PC-3 (cell line): ENCODE measurements at regions not wholly inside any gene's neighbourhood (a gene's known extent, or its start where the extent isn't known, plus 50 kb on each side); places are given as distances from the start of the nearest gene placed in this dataset.

ENCODE experiments used
- ATAC-seq: fragments of 200-7000 bp; cut with Tn5 transposase; 2 replicates; pipeline ENCODE4 v1.9.1; 2020; ENCODE audit warnings: mild to moderate bottlenecking, moderate library complexity
- BruUV-seq: library from RNA; stranded (reverse); fragments of 400-500 nt; replicated peaks from 2 replicates; lab custom pipeline; 2021; lab: Mats Ljungman, UMichigan
- CTCF ChIA-PET: fragments of 300-600 bp; sonication (Branson Sonifier 250); formaldehyde crosslinking; loops from one replicate; lab custom pipeline; 2022; ENCODE audit warnings: antibody characterized with exemption; lab: Charles Lee
- POLR2A ChIA-PET: fragments of 300-600 bp; sonication (Branson Sonifier 250); formaldehyde crosslinking; loops from one replicate; lab custom pipeline; 2022; ENCODE audit warnings: antibody characterized with exemption; ENCODE audit not compliant: unreplicated experiment; lab: Charles Lee
- DNase-seq: peaks from one replicate; pipeline ENCODE4 v3.0.0-alpha.2; 2015
- H2AFZ ChIP-seq: fragments of 300-600 bp; sonication (generic); 2 replicates; pipeline ENCODE4 v1.6.0; 2016; ENCODE audit warnings: antibody characterized with exemption, low read length
- H3F3A ChIP-seq: fragments of 300-600 bp; sonication (generic); one replicate; pipeline ENCODE4 v1.6.0; 2017; ENCODE audit warnings: antibody characterized with exemption, low read length, control low read depth, mild to moderate bottlenecking; ENCODE audit not compliant: unreplicated experiment
- H3K27ac ChIP-seq: fragments of 300-600 bp; sonication (generic); 2 replicates; pipeline ENCODE4 v1.5.1; 2016; ENCODE audit warnings: mild to moderate bottlenecking, low read length
- H3K27me3 ChIP-seq: fragments of 300-600 bp; sonication (generic); 2 replicates; pipeline ENCODE4 v1.6.1; 2016; ENCODE audit warnings: low read length, mixed read lengths
- H3K36me3 ChIP-seq: fragments of 300-600 bp; sonication (generic); 2 replicates; pipeline ENCODE4 v1.6.1; 2016; ENCODE audit warnings: low read depth, mixed run types, low read length, mixed read lengths
- H3K4me1 ChIP-seq: fragments of 300-600 bp; sonication (generic); 2 replicates; pipeline ENCODE4 v1.5.1; 2016; ENCODE audit warnings: low read length; ENCODE audit not compliant: insufficient read depth
- H3K4me2 ChIP-seq: fragments of 300-600 bp; sonication (generic); 2 replicates; pipeline ENCODE4 v1.6.0; 2016; ENCODE audit warnings: low read length
- H3K4me3 ChIP-seq: fragments of 300-600 bp; sonication (generic); 2 replicates; pipeline ENCODE4 v1.5.1; 2016; ENCODE audit warnings: mild to moderate bottlenecking, low read length, mixed read lengths
- H3K79me2 ChIP-seq: fragments of 300-600 bp; sonication (generic); 2 replicates; pipeline ENCODE4 v1.6.1; 2017; ENCODE audit warnings: low read length, mixed read lengths
- H3K9ac ChIP-seq: fragments of 300-600 bp; sonication (generic); 2 replicates; pipeline ENCODE4 v1.6.0; 2016; ENCODE audit warnings: mild to moderate bottlenecking, low read length
- H3K9me2 ChIP-seq: fragments of 300-600 bp; sonication (generic); replicated peaks from 2 replicates; pipeline ENCODE4 v1.6.1; 2016; ENCODE audit warnings: mixed run types, low read length, mixed read lengths
- H3K9me3 ChIP-seq: fragments of 300-600 bp; sonication (generic); 2 replicates; pipeline ENCODE4 v1.6.1; 2016; ENCODE audit warnings: low read length, mixed read lengths
- H4K20me1 ChIP-seq: fragments of 300-600 bp; sonication (generic); 2 replicates; pipeline ENCODE4 v1.6.1; 2016; ENCODE audit warnings: low read length, mixed read lengths
- EZH2 ChIP-seq: fragments of 300-600 bp; sonication (generic); IDR thresholded peaks from one replicate; pipeline ENCODE4 v1.6.1; 2017; ENCODE audit warnings: antibody characterized with exemption, mild to moderate bottlenecking, low read length; ENCODE audit not compliant: unreplicated experiment
- EZH2phosphoT487 ChIP-seq: fragments of 300-600 bp; sonication (generic); IDR thresholded peaks from 2 replicates; pipeline ENCODE4 v1.6.1; 2018; ENCODE audit warnings: mild to moderate bottlenecking, antibody characterized with exemption, low read length, borderline replicate concordance
- intact Hi-C: fragments of 100-400 bp; cut with micrococcal nuclease; formaldehyde crosslinking; loops from 2 replicates; pipeline ENCODE4 v1.9.0; 2023
- TF ChIP-seq, protein P1 (sequence below): fragments of 300-600 bp; sonication (generic); conservative IDR thresholded peaks from 2 replicates; pipeline ENCODE4 v1.5.1; 2017; ENCODE audit warnings: antibody characterized with exemption, low read depth, mild to moderate bottlenecking, low read length

DNA sequence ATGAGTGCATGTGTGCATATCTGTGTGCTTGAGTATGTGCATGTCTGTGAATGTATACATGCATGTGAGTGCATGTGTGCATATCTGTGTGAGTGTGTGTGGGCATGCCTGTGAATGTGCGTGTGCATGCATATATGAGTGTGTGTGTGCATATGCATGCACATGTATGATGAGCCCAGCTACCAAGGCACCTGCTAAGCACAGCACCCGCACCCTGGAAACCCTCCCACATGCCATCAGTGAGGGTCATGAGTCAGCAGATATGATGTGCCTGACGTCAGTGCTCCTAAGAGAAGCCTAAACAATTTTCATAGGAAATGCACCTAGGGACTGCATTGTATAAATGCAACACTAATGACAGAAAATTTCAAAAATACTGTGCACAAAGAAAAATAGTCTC is 151.1 kb downstream of the KIF26A start:
- no peaks in the 10 kb centered on the region for H4K20me1 ChIP-seq
- H3K9me2 ChIP-seq: no peaks in the 10 kb centered on the region
- no peaks in the 10 kb centered on the region for H3K9me3 ChIP-seq
- H3K4me3 ChIP-seq: no peak overlapping the region
- H3K36me3 ChIP-seq: no peaks in the 10 kb centered on the region
- H3K9ac ChIP-seq: no peak overlapping the region
- BruUV-seq: no TSS peak
- ATAC-seq: no peak
- no peak overlapping the region for H3K4me2 ChIP-seq
- no peak for TF ChIP-seq EZH2phosphoT487
- no peaks in the 10 kb centered on the region for H3K79me2 ChIP-seq
- no peaks in the 10 kb centered on the region for H3F3A ChIP-seq
- H3K27ac ChIP-seq: no peak overlapping the region
- peaks cover 17% of the 10 kb centered on the region; the same call in 1 of the 2 replicates for H3K27me3 ChIP-seq
- ChIA-PET POLR2A (no interaction called here), CTCF (no interaction called here)
- DNase-seq: peak; percentile 19
- H3K4me1 ChIP-seq: no peaks in the 10 kb centered on the region
- intact Hi-C loops: no loop called here
- no peak overlapping the region for H2AFZ ChIP-seq

DNA sequence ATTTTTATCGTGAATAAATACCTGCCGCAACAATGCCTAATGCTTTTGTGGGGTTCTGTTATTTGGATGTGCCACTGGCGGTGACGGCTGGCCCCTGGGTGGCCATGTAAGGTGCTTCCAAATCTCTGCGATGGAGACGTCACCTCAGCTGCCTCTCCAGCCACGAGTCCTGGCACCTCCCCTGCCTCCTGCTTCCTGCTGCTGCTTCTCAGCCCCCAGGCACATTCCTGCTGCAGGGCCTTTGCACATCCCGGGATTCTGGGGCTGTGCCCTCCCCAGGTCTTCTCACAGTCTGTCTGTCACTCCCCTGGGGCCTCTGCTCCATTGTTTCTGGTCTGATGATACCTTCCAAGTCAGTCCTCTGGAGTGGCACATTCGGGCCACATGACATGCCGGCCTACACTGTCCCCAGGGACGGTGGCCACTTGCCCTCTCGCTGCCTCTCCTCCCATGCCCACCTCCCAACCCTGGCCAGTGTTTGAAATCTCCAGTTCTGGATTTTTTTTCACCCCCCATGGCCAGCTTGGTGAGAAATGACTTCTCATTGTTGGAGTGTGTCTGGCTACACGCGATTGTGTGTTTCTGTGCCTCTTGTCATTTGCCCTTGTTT is 151.8 kb downstream of the KIF26A start:
- ChIA-PET CTCF (no interaction called here), POLR2A (no interaction called here)
- Histone ChIP-seq H3K9me2 (no peaks in the 10 kb centered on the region), H2AFZ (no peak overlapping the region), H3K36me3 (no peaks in the 10 kb centered on the region), H3K79me2 (no peaks in the 10 kb centered on the region), H3K27ac (no peak overlapping the region), H3K9me3 (no peaks in the 10 kb centered on the region), H3K9ac (no peak overlapping the region), H3F3A (no peaks in the 10 kb centered on the region), H4K20me1 (no peaks in the 10 kb centered on the region), H3K4me1 (no peaks in the 10 kb centered on the region), H3K27me3 (peaks cover 17% of the 10 kb centered on the region; the same call in 1 of the 2 replicates), H3K4me2 (no peak overlapping the region), H3K4me3 (no peak overlapping the region)
- ATAC-seq: no peak
- no peak for TF ChIP-seq EZH2
- TF ChIP-seq EZH2phosphoT487: no peak
- TF ChIP-seq, protein P1, sequence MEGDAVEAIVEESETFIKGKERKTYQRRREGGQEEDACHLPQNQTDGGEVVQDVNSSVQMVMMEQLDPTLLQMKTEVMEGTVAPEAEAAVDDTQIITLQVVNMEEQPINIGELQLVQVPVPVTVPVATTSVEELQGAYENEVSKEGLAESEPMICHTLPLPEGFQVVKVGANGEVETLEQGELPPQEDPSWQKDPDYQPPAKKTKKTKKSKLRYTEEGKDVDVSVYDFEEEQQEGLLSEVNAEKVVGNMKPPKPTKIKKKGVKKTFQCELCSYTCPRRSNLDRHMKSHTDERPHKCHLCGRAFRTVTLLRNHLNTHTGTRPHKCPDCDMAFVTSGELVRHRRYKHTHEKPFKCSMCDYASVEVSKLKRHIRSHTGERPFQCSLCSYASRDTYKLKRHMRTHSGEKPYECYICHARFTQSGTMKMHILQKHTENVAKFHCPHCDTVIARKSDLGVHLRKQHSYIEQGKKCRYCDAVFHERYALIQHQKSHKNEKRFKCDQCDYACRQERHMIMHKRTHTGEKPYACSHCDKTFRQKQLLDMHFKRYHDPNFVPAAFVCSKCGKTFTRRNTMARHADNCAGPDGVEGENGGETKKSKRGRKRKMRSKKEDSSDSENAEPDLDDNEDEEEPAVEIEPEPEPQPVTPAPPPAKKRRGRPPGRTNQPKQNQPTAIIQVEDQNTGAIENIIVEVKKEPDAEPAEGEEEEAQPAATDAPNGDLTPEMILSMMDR: no peak
- intact Hi-C loops: no loop called here
- DNase-seq: no peak
- BruUV-seq: no TSS peak

DNA sequence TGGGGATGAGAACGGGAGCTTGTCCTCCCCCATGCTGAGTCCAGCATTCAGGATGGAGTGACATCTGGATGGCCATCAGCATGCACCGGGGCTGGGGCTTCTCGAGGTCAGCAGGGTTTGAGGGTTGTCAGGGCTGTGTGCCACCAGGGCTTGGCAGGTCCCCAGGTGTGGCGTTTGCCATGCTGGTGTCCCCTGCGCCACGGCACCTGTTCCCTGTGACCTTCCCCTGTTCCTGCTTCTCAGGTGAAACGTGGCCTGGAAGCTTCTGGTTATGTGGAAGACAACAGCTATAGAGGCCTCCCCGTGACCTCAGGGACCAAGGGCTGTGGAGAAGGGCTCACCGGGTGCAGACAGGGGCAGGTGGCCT is 152.4 kb downstream of the KIF26A start:
- POLR2A ChIA-PET: no interaction called here
- Histone ChIP-seq H3K9me2 (no peaks in the 10 kb centered on the region), H3K4me3 (no peak overlapping the region), H3K27ac (no peak overlapping the region), H3K36me3 (no peaks in the 10 kb centered on the region), H3K9me3 (no peaks in the 10 kb centered on the region), H3K4me1 (no peaks in the 10 kb centered on the region), H3K4me2 (no peak overlapping the region), H3K79me2 (no peaks in the 10 kb centered on the region), H2AFZ (no peak overlapping the region), H4K20me1 (no peaks in the 10 kb centered on the region), H3K9ac (no peak overlapping the region), H3F3A (no peaks in the 10 kb centered on the region), H3K27me3 (peaks cover 17% of the 10 kb centered on the region; the same call in 1 of the 2 replicates)
- BruUV-seq: no TSS peak
- intact Hi-C loops: no loop called here
- no peak for ATAC-seq
- DNase-seq: no peak
- CTCF ChIA-PET: no interaction called here
- TF ChIP-seq EZH2: no peak
- TF ChIP-seq, protein P1: no peak
- TF ChIP-seq EZH2phosphoT487: no peak
